Left colon (tissue), 2 donors: ENCODE measurements at regions not wholly inside any gene's neighbourhood (a gene's known extent, or its start where the extent isn't known, plus 50 kb on each side); places are given as distances from the start of the nearest gene placed in this dataset.

Experiments
- ATAC-seq: fragments of 200-7000 bp; cut with Tn5 transposase; one replicate; pipeline ENCODE4 v1.9.1; 2020; ENCODE audit warnings: mild to moderate bottlenecking, moderate library complexity
- DNase-seq, 2 donors: peaks; one replicate each; pipeline ENCODE4 v3.0.0-alpha.2; 2020
- intact Hi-C, 2 donors: fragments of 100-400 bp; cut with DNase I in 1 of 2; cut with micrococcal nuclease in 1 of 2; formaldehyde crosslinking; loops; one replicate each; pipeline versions ENCODE4 v1.11.2 to v1.14.0; 2022; cut with DNase I, micrococcal nuclease
- donor health status: DM: no; HTN: no; CAD: no.
- donor health status: DM: yes; HTN: yes; CAD: no.

DNA sequence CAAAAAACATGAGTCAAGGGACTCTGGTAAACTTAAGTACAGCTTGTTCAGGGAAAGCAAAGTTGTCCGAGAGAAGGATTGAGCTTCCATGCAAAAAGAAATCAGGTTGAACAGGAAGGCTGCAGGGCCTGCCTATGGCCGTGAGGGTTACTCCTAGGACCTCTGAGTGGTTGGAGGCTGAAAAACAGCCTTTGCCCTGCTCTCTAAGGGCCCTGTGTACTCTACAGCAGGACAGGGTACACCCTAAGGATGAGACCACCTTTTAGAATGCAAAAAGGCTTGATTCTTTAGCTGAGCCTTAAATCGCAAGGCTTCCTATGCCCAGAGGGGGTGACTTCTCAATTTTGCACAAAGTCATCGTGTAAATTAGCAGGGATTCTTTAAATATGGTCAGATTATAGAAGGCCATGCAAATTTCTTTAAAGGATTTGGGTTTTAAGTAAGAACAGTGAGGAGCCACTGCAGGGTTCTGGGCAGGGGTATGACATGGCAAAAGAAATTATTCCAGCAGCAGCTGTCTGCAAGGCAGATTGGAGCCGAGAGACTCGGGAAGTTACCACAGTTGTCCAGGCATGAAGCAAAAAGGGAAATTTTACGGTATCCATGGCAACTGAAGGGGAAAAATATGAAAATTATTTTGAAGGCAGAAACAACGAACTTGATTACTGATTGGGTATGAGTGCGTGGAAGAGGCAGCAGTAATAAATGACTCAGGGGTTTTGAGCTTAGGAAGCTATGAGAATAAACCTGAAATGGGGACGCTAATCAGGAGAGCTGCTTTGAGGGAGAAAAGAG lies 91.8 kb downstream of the FAM76B start:
- ATAC-seq (no peak), DNase-seq (no peak)
- intact Hi-C loops, result no loop called here

DNA sequence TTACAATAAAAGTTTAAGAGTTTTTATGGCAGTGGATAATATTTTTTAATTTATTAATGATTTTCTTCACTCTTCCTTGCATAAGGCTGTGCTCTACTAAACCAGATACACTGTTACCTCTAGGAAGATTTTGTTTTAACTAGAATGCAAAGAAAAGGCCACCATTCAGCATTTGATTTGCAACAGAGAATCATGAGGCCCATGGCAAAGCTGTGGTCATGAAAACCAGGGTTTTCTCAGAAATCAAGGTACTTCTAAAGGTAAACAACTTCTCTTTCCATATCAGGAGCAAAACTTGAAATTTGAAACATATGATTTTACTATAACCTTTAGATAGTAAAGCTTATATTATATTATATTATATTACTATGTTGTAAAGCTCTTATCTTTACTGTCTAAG lies 94.4 kb downstream of the FAM76B start:
- ATAC-seq (no peak), DNase-seq (no peak)
- intact Hi-C loops, result no loop called here

DNA sequence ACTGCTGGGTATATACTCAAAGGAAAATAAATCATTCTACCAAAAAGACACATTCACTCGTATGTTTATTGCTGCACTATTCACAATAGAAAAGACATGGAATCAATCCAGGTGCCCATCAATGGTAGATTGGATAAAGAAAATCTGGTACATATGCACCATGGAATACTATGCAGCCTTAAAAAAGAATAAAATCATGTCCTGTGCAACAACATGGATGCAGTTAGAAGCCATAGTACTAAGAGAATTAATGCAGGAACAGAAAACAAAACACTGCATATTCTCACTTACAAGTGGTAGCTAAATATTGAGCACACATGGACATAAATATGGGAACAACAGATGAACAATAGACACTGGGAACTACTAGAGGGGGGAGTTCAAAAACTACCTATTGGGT lies 96.3 kb downstream of the FAM76B start:
- no peak for DNase-seq
- ATAC-seq, result no peak
- intact Hi-C loops, result no loop called here

DNA sequence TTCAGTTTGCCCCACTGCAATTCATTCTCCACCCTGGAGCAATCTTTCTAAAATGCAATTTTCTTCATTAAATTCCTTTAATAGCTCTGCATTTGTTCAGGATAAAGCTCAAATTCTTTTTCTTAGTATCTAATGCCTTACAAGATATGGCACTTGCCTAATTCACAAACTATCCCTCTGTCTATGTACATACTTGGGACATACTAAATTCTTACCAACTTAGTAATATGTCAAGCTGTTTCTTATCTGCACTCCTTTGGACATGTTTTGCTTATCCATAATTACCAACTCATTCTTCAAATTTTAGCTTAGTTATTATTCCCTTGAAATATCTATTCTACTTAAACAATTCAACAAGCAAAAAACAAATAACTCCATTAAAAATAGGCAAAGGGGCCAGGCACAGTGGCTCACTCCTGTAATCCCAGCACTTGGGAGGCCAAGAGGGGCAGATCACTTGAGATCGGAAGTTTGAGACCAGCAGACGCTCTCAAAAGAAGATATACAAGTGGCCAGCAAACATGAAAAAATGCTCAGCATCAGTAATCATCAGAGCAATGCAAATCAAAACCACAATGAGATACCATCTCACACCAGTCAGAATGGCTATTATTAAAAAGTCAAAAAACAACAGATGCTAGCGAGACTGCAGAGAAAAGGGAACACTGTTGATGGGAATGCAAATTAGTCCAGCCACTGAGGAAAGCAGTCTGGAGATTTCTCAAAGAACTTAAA lies 96.9 kb downstream of the FAM76B start:
- no peak for DNase-seq
- ATAC-seq, result no peak
- intact Hi-C loops, result no loop called here

DNA sequence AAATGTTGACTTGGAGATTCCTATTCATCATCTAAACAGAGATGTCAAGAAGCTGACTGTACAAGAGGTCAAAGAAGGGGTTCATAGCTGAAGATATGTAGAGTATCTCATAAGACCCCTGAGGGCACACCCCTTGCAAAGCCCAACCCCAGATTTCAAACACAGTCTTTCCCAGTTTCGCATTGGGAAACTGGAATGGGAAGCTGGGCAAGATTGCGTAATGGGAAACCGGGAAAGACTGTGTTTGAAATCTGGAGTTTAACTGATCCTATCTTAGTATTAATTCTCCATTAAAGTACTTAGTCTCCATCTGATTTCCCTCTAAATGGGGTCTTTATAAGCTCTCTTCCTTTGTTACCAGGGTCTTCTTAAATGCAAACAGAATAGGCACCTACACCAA lies 99.5 kb downstream of the FAM76B start:
- no peak for DNase-seq
- intact Hi-C loops, result no loop called here
- no peak for ATAC-seq

DNA sequence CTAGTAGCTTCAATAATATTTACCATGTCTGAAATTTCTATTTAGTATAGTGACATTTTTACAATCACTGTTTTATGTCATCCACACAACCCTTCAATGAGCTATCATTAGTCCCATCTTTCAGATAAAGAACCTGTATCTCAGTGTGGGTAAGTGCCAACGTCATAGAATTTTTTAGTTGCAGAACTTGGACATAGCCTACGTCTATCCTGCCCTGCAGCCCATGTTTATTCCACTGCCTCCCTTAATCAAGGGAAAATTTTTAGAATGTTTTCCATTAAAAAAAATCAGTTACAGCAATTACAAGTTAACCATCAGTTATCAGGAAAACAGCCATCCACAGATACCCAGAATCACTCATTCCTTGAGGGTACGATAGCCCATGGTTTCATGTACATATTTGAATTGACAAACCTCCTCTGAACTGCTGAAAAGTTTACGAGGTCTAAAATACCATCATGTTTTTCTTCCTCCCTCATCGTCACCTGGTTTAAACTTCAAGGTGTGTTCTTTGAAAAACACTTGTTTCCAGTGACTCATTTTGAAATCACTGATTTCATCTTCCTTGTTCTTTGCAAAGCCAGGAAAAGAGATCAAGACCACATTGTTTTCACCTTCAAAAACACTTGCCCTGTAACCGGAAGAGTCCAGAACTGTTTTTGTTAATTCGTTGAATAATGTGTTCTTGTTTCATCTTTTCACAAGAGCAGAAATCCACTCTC lies 100.9 kb downstream of the FAM76B start:
- no peak for DNase-seq
- intact Hi-C loops, result no loop called here
- ATAC-seq, result no peak

DNA sequence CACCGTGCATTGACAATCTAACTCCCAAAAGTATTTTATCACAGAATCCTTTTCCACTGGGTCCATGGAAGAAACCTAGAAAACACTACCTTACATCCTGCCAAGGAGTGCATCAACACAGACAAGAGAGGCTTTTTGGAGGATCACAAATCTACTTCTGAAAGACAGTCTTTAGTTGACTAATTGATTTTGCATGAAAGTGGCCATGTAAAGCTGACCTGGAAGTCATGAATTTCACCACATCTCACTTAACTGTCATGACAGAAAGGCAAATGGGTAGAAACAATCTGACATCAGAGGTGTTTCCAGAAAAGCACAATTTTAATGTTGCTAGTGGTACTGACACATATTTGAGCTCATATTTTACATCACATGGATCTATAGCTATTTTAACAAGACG lies 101.6 kb downstream of the FAM76B start:
- intact Hi-C loops, result no loop called here
- DNase-seq, result no peak
- no peak for ATAC-seq

DNA sequence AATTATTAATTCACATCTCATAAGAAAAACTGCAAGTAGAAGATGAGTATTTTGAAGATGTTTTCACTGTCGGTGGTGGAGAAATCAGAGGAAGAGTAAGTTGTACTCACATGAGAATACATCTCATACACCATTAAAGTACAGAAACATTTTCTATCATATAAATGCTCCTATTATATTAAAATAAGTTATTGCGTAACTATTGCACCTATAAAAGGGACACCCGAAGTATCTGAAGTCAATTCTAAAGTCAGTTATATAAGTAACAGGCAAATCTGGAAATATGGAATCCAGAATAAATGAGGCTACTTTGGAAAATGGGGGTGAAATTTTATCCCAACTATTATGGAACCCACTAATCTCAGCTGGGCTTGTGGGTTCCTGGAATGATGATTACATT lies 103.3 kb downstream of the FAM76B start:
- intact Hi-C loops, result no loop called here
- ATAC-seq (no peak), DNase-seq (no peak)

DNA sequence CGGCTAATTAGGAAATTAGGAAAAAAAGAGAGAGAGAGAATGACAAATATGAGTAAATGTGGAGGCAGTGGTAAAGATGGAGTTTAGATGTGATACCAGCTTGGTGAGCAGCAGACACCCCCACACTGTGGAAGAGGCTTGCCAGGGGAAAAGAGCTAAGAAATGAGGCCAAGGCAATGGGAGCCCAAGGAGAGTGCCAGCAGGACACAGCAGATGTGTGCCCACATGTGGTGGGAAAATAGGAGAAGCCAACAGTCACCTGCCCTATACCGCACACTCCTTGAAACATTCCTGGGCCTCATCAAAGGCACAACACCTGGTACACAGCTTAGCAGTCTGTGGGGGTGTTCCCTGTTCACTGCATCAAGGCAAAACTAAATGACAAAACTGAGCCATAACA lies 104.9 kb downstream of the FAM76B start:
- DNase-seq, result no peak

DNA sequence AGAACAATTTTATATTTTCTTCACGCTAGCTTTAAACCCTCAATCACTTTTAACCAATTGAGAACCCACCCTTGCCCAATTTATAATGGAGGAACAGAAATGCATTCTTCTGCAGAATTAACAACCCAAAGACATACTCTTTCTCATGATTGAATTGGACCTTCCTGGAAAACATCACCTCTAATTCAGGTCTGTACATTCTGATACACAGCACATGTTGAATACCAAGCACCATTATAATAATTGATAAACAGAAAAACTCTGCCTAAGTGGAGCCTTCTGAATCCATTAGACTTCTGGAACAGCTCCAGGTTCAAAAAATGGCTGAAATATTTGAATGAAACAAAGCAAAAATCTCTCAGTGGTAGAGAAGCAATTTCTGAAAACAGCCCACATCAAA lies 105.4 kb downstream of the FAM76B start:
- intact Hi-C loops, result no loop called here
- ATAC-seq (no peak), DNase-seq (no peak)

More for the DNA sequence above, 104.9 kb downstream of the FAM76B start:
- intact Hi-C loops, result no loop called here
- ATAC-seq, result no peak

DNA sequence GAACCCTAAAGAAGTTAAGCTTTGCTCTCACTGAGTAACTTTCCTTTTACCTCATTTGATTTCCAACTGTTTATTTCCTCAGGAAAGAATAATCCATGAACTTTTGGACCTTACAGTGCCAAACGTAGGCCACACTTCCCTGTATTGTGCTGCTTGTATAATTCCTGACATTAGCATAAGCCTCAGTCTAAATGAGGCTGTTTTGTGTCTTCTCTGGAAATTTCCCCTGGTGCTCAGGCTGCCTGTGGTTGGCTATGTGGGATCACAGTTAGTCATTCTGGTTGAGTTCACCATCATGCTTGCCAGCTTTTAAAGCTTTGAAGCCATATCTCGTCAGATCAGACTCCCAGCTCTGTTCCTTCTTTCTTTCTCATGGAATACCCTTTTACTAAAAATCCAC lies 107.0 kb downstream of the FAM76B start:
- no peak for DNase-seq
- intact Hi-C loops, result no loop called here
- ATAC-seq, result no peak

DNA sequence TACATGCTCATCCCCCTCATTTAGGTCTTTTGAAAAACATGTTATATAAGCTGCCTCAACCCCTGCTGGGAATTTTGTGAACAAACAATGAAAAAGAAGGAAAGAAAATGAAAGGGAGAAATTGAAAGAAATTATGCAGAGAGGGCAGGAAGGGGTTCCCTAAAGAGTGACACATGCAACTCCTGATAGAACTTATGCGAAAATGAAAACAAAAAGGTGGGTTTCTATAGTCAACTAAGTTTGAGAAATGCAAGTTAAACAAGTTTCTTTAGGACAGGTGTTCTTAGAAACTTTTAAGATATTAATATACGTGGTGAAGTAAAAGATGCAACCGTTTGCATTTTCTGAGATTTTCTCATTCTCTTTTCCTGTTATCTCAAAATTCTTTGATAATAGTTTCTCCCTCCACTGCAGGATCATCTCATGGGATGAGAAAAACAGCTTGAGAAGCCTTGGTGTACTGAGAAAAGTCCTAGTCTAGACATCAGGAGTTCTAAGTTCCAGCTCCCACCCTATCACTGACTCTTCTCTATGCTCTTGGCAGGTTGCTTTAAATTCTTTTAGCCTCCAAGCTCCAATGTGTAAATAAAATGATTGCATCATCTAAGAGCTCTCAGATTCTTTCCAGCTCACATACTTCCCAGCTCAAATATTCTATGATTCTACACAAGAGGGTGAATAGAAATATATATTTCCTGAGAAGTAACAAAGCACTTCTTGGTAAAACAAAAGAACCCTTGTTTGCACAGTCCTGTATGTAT lies 109.2 kb downstream of the FAM76B start:
- no peak for DNase-seq
- intact Hi-C loops, result no loop called here
- ATAC-seq, result no peak

DNA sequence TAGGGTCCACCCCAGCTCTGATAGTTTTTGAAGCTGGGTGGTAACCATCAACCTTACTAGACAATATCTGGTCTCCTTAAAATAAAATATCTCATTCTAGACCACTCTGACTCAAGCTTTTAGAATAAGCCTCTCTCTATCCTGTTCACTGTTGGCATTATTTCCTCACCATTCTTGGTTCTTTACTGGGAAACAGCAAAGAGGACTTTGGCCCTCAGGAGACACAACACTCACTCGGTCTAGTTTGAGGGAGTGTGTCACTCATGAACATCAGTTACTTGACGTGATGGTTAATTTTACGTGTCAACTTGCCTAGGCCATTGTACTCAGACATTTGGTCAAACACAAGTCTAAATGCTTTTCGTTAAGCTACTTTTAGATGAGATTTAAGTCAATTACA lies 110.6 kb downstream of the FAM76B start:
- intact Hi-C loops, result no loop called here
- ATAC-seq (no peak), DNase-seq (no peak)

DNA sequence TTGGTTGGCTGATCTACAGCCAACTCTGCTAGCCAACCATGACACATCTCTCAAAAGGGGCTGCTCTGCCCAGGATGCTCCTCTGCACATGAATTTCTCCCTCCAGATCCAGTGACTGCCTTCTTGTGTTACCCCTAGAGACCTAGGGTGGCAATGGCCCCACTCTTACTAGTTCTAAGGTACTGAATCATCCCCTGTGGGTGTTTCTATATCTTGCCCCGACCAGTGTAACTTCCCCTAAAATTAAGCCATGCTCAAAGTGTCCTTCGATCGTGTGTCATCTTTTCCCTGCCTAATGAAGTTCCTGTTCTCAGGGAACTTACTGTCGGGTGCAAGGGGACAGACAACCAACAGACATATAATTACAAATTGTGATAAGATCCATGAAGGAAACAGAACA lies 113.3 kb downstream of the FAM76B start:
- ATAC-seq (no peak), DNase-seq (no peak)
- intact Hi-C loops, result no loop called here

DNA sequence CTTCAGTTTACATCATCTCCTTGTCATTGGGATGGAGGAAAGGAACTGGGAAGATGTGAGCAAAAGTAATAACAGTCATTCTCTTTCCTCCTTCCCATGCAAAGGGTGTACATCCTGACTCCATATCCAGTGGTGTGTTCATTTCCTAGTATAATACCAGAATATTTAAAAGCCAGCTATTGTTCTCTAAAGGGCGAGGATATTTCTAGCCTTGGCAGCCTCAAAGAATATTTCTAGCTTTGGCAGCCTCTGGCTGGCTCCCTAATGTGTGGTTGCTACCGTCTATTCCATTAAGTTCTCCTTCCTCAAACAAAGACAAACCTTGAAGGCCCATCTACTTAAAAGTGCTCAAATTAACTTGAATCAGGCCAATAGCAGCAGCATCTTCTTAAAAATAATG lies 114.0 kb downstream of the FAM76B start:
- ATAC-seq, result no peak
- DNase-seq, result no peak
- intact Hi-C loops, result no loop called here

DNA sequence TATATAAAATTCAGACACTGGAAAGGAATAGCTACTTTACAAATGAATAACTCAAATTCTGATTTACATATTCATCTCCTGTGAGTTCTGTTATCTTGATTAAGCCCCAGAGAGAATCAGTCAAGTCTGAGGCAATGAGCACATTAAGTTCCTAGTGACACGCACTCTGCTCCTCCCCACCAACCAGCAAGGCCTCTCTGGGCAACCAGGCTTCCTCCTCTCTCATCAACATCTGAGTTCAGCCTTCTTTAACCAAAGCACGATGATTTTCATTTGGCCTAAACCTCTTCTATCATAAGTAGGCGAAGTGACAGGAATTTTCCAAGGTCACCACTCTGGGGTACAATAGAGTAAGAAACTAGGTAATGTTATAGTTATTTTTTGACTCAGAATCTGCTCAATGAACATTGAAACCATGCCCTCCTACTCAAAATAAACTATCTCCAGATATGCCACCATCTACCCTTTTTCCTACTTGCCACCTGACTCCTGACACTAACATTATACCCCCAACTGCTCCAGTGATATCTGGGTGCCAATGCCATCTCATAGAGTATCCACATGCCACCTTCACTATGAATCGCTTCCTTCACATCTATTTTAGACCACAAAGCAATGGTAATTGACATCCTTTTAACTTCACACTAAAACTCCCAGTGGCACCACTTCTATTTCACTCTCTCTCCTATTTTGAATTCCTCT lies 114.8 kb downstream of the FAM76B start:
- ATAC-seq, result no peak
- DNase-seq, result no peak
- intact Hi-C loops, result no loop called here

DNA sequence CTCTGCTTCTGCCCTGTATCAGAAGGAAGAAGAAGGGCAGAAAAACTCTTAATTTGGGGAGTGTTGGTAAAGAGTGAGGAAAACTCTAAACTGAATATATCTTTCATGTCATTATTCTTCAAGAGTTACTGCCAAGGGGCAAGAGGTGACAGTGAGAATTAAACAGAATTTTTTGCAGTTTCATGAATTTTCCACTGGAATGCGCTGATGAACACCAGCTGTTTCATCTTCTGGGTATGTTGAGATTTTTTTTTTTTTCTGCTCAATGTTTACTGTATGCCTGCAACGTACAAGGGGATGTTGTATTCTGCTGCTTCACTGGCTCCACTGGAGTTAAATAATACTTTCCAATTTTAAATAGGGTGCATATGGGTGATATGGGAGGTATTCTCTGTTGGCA lies 117.8 kb downstream of the FAM76B start:
- DNase-seq (no peak), ATAC-seq (no peak)
- intact Hi-C loops, result no loop called here

DNA sequence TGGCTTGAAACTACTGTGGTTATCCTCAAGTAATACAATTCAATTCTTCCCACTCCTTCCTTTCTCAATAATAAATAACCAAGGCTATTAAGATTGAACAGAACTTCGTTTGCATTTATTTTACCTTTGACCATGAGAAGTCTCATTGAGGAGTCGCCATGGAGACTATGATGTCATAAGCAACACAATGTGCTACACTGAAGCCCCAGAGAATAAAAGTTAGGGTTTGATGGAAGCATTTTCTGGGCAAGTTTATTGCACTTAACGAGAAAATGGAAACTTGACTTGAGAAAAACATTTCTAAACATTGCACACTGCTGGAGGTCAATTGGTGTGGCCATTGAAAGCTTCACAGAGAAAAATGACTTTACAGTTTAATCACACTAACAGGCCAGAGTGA lies 121.5 kb downstream of the FAM76B start:
- intact Hi-C loops, result no loop called here
- DNase-seq (no peak), ATAC-seq (no peak)

DNA sequence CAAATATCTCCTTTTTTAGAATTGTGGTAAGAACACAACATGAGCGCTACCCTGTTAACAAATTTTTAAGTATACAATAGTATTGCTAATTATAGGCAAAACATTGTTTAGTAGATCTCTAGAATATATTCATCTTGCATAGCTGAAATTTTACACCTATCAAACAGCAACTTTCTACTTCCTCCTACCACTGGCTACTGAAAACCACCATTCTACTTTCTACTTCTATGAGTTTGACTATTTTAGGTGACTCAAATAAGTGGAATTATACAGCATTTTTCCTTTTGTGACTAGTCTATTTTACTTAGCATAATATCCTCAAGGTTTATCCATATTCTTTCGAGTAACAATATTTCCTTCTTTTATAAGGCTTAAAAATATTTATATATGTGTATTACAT lies 128.4 kb downstream of the FAM76B start:
- DNase-seq, result no peak
- intact Hi-C loops, result no loop called here
- ATAC-seq, result no peak
